NCI-H1694 treated with DMSO at 0.1 percent for 48 hours (cell line): ENCODE measurements at regions not wholly inside any gene's neighbourhood (a gene's known extent, or its start where the extent isn't known, plus 50 kb on each side); places are given as distances from the start of the nearest gene placed in this dataset.

Experiments
- DNase-seq: peaks from one replicate; lab custom pipeline; 2025; lab: John Stamatoyannopoulos, UW

DNA sequence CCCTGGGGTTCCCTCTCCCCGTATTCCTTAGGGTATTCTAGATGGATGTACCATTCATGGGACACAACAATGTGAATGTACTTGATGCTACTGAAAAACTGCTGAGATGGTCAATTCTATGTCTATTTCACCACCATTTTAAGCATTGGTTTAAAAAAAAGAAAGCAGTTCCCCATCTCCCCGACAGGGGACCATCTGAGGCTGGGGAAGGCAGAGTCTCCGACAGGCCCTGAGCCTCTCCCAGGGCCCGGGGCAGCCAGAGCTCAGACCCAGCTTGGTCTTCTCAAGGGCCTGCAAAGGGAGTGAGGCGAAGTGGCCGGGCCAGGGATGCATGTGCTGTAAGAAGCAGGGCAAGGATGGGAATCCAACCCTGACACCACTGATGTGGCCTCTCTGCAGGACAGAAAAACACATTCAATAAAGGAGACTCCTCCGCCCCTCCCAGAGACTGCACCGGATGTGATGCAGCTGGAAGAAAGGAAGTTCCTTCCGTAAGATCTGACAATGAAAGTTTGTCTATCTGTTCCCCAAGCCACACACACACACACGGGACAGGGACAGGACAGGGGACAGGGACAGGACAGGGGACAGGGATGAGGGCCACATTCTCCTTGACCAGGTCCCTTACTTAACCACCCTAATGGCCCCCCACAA lies 234.1 kb downstream of the BCL11B start:
- DNase-seq = no peak

DNA sequence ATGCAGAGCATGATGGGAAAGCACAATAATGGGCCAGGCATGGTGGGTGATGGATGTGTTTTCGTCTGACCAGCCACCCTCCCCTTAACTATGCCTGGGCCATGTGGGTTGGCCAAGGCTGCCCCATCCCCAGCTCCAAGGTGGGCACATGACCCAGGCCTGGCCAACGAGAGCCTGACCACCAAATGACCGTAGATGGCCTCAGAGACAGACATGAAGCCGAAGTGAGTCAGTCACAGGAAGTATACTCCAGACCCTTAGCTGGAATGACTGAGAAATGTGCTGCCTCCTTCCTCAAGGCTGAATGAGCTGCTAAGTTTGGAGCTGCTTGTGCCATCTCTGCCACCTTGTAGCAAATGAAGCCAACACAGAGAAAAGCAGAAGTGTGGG lies 233.6 kb downstream of the BCL11B start:
- DNase-seq = no peak

DNA sequence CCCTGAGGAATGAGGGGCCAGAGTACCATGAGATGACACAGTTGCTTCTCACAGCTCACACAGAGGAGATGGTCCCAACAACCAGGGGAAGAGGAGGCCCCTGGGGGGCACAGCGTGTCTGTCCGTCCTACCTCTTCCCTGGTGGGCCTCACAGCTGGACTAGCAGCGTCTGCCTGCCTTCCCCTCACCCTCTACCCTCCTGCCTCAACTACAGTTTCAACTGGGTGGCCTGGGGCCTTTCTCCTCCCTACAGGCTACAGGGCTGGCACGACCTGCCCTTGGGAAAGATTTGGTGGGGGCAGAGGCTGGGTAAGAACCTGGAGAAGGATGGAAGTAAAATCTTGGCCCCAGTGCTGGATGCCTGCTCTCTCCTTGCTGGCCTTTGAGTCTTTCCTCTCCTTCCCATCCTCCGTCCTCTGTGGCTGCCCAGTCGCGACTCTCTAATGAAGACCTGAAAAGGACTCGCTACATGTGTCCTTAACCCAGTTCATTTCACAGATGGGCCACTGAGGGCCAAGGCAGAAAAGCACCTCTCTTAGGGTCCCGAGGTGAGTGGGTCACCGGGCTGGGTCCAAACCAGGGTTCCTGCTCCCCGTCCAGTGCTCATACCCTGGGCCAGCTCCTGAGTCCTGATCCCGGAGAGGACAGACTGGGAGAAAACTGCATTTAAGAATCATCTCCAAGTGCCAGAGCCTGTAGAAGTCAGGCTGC lies 232.5 kb downstream of the BCL11B start:
- no peak for DNase-seq

DNA sequence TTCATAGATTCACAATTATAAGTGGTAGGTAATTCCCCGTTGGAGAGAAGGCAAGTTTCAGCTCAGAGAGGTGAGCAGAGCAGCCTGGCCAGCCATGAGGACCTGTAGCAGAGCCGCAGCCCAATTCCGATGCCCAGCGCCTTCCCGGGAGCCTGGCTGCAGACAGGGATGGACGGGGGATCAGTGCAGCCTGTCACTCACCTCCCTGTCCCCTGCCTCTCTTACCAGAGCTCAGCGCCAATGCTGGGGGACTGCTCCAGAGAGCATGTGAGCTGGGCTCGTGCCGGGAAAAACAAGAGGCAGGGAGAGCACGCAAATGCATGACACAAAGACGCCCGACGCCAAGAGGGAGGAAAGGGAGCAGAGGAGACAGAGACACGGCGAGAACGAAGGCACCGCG lies 231.9 kb downstream of the BCL11B start:
- no peak for DNase-seq

DNA sequence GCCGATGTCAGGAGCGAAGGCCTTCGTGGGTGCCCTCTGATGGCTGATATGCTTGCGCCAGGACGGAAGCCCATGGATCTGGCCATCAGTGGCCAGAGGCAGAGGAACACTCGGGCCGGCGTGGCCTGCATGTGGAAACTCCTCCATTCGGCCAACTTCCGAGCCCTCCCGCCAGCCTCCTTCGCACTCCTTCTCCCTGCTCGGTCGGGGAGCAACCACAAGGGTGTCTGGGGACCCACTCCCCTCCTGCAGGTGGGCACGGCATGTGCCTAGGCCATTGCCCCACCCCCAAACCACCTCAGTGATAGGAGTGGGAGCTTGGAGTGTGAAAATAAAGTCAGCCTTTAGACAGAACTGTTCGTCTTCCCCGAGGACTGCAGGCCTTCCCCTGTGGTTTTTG lies 231.3 kb downstream of the BCL11B start:
- no peak for DNase-seq

DNA sequence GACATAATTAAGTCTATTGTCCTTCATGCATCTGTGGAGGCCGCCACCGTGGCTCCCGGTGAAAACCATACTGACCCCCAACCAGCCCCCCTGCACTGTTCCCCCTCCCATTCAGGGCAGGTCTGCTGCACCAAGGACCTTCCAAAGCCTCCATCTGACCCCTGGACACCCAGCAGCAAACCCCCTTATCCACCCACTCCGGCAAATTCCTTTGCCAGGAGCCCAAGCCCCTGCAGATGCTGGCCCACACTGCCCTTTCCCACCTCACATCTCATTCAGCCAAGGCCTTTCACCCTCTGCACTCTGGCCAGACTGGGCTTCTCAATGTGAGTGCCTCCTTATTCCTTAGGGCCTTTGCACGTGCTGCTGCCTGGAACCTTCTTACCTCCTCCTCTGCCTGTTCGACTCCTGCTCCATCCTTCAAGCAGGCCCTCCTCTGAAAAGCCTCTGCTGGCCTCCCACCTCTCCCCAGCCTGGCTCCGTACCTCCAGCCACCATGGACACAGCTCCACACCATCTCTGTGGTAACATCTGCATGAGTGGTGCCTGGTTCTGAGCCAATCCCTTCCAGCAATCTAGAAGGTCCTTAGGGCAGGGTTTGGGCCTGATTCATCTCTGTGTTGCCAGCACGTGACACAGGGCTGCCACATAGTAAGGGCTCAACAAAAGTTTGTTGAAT lies 230.7 kb downstream of the BCL11B start:
- DNase-seq = no peak

DNA sequence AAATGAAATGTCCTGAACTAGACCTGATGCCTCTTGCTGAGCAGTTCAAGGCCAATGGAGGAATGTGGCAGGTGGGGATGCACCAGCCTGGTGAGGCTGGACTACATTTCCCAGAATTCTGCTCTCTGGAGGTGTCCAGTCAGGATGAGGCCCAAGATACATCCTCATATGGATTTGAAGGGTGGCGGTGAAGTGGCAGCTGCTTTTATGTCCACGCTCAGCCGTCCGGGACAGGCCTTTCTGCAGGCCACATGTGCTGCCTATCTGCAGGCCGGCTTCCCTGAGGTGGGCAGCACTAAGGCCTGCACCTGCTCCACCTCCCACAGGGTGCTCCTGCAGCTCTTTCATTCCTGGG lies 230.2 kb downstream of the BCL11B start:
- no peak for DNase-seq

DNA sequence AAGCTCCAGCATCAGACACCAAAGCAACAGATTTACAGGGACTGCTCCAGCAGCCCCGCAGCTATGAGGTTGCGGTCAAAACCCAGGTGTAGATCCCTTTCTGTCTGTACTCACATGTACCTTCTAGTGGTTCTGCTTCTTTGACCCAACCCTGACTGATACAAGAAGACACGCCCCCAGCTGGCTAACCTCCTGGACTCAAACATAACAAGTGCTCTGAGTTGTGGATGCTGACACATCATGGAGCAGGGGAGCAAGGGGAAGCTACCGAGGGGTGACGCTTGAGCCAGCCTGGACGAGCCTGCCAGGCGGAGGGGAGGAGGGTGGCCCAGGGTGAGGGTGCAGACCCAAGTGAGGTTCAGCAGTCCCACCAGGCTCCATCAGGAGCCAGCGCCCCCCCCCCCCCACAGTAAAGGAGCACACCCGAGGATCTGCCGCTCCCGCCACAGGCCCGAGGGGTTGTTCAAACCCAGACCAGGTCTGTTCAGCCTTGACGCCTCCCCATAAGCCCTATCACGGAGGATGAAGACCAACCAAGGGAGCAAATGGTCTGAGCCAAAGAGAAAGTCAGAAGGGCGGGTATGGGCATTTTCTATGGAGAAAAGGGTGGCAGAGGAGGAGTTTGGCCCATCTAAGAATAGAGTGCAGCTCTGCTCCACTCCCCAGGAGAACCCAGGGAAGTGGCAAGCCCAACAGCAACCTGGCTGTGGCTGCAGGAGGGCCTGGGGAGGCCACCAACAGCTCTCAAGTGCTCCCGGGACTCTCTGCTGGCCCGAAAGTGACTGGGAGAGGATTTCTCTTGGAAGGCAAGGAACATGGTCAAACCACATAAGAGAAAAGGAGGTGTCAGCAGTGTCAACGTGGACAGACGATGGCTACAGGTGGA lies 229.4 kb downstream of the BCL11B start:
- DNase-seq = no peak

DNA sequence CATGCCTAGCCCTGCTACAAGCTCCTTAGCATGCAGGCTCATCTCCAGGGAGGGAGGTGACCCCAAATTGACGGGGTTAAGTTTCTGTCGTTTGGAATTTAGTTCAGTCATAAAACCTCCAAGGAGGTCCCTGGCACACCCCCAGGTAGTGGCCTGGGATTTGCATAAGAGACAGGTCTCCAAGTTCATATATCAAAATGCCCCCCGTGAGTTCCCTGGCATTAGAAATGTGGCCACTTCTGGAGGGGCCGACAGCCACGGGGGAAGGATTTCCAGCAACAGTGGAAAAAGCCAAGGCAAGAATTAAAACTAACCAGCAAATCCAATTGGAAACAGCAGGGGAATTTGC lies 228.8 kb downstream of the BCL11B start:
- DNase-seq = no peak

DNA sequence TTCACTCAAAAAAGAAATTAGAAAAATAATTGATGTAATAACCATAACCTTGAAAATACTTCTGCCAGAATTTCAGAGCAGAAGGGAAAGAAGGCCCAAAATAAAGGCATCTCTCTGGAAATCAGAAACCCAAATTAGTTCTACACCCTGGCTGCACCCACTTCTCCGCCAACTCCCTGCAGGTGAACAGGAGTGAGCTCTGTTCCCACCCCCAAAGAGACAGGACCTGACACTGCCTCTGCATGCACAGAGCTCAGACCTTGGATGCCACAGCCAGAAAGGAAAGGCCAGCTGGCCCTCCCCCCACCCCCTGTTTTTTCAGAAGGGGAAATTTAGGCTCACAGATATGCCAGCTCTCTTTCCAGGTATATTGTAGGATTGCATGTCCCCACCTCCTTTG lies 228.2 kb downstream of the BCL11B start:
- DNase-seq = no peak

DNA sequence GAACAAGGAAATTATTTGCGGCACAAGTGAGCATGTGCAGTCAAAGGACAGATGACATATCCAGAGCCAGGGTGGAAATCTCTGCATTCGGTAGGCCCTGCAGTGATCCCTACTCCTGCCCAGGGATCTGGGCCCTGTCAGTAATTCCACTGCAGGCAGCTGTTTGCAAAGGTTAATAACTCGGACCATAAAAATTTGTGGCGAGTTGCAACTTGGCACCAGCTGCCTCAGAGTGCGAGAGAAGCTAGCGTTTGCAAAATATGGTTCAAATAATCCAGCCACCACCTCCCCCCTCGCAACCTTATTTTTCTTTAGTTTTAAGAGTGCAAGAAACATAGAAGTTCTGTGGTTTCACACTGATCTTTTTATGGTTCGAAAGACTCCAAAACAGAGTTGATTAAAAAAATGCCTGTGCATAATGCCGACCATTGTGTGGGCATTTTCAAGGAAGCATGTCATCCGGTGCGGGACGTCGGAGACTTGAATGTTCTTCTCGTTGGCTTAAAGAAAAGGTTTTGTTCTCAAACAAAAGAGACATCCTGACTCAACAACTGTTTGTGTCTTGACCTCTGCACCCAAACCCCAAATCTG lies 224.5 kb downstream of the BCL11B start:
- no peak for DNase-seq

DNA sequence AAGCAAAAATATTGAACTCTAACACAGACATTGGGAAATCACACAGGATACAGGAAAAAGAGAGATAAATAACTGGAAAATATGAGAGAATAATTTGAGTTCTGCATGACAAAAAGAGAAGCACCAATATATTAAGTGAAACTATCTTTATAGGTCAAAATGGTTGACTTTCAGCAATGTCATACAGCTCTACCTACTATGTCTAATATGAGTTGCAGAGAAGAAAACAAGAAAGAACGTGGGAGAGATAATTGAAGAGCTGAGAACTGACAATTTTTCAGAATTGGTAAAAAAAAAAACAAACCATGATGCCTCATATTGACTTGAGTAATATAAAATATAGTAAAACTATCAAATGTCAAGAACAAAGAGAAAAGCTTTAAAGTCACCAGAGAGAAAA lies 221.7 kb downstream of the BCL11B start:
- DNase-seq = no peak

DNA sequence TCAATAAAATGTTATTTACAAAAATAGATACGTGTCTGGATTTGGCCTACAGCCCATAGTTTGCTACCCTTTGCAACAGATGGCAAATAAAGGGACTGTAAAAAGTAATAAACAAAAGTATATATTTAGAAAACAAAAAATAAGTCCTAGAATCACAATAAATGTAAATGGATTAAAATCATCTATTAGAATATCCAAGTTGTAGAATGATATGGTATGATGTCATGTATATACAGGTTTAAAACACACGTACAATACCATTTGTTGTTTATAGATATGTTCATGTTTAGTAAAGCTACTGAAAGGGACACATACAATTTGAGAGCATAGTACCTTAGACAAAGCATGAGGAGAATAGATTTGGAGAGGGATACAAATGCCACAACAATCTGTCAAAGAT lies 219.5 kb downstream of the BCL11B start:
- no peak for DNase-seq

DNA sequence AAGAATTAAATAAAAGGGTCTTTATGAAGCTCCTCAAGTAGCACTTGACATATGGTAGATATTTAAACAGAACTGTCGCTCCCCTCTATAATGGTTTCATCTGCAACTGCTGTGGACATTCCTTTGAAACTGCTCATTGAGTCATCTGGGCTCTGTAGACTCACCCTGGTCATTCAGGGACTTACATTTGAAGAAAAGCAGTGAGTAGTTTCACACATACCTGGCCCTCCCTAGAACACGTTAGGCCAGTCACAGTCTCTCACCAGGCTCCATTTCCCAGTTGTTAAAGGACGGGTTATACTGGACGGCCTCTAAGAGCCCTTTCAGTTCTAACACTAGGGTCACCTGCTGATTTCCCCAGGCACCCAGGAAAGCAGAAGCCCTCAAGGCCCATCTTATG lies 217.0 kb downstream of the BCL11B start:
- no peak for DNase-seq

DNA sequence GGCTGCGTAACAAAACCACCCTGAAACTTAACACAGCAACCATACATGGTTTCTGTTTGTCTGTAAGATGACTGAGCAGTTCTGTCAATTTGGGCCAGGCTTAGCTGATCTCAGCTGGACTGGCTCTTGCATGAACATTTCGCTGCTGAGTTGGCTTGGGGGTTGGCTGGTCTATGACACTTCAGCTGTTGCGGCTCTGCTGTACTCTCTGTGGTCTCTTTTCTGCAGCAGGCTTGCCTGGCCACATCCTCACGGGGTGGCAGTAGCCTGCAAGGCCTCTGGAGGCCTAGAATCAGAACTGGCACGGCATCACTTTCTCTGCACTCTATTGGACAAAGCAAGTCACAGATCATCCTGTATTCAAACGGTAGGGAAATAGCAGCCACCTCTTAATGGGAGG lies 216.2 kb downstream of the BCL11B start:
- DNase-seq = no peak

DNA sequence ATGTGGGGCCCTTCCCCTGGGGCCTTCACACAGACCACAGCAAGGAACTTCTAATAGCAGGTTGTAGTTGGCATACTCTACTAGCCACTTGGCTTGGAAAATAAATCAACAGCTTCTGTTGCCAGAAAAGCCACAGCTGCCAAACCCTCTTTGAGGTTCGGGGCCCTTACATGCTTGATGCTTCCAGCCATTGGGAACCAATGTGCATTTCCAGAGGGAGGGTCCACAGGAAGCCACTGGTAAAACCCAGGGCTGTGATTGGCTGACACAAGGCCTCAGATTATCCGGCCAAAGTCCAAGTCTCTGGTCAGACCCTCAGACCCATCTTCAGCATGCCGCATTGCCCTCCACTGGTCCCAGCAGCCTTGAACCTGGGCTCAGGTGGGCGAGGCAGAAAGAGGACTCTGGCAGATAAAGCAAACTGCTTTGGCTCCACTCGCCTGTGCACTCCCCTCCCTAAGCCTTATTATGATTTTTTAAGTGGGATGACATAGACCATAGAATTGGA lies 214.4 kb downstream of the BCL11B start:
- DNase-seq = no peak

DNA sequence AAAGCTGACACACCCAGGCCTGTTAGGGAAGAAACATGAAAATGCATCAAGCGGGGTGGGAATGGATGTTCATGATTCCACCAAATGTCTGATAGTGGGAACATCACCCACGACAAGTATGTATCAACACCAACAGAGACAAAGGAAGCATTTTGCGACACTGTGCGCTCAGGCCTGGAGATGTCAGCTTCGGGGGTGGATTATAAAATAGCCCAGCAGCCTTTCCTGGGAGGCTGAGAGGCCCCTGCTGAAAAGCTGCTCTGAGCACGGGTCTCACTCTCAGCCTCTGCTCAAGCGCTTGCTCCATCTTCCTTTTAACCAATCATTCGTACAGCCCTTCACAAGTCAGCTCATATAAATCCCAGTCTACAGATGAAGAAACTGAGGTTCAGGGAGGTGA lies 213.5 kb downstream of the BCL11B start:
- DNase-seq = no peak

DNA sequence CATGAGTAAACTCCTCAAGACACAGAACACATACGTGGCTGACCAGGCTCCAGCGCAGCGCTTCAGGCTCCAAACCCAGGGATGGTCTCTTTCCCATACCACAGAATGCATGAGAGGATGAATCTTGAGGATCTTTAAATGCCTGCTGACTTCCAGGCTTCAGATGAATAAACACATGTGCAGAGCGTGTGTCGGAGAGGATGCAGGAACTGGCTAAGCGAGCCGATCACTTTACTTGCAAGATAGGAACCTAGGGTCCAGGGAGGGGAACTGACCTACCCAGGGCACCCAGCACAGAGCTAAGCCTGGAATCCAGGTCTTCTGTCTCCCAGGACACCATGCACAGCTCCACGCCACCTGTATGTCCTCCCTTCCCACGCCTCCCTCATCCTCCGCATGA lies 209.8 kb downstream of the BCL11B start:
- DNase-seq = no peak

DNA sequence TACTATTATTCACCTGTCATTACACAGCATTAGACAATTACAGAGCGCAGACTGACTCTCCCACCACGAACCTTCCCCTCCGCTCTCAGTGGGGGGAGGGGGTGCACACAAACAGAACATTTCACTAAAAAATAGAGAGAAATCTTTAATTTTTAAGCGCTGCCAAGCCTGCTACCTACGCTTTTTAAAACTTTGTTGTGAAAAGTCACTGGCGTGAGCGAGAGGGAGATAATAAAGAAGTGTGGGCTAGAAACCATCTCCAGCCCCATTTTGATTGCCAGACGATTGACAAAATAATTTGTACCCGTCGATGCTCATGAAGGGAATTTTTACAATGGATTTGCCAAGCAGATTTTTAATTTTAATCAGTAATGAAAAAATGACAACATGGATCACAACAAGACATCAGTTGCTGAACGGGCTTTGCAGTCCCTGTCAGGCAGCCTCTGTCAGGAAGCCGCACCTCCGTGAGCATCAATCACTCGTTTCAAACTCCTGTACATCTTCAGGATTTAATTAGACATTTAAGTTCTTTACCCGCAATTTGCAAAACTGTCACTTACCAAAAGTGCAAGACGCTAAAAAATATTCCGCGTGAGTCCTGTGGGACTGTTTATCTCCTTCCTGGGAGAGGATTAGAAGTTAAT lies 209.1 kb downstream of the BCL11B start:
- no peak for DNase-seq

DNA sequence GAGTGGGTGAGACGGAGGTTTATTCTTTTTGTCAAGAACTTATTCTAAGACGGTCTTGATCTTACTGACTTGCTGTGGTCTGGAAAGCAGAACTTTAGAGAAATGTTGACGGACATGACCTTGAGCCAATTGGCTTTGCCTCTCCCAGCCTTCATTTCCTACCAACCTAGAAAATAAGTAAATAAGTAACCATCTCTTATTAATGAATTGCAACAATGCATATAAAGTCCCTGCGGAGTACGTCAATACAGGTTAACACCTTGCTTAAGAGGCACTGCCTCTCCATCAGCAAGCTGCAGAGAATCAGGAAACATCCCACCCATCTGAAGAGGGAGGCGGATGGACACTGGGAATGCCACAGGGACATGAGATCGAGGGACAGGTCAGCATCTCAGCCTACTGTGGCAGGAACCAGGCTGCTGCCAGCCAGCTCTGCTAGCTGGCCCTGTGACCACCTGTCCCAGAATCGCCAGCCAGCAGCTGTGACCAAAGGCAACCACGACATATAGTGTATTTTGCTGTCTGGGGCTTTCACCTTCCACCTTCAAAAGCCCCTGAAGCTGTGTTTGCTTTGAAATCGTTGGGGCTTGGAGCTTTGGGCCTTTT lies 208.3 kb downstream of the BCL11B start:
- no peak for DNase-seq

DNA sequence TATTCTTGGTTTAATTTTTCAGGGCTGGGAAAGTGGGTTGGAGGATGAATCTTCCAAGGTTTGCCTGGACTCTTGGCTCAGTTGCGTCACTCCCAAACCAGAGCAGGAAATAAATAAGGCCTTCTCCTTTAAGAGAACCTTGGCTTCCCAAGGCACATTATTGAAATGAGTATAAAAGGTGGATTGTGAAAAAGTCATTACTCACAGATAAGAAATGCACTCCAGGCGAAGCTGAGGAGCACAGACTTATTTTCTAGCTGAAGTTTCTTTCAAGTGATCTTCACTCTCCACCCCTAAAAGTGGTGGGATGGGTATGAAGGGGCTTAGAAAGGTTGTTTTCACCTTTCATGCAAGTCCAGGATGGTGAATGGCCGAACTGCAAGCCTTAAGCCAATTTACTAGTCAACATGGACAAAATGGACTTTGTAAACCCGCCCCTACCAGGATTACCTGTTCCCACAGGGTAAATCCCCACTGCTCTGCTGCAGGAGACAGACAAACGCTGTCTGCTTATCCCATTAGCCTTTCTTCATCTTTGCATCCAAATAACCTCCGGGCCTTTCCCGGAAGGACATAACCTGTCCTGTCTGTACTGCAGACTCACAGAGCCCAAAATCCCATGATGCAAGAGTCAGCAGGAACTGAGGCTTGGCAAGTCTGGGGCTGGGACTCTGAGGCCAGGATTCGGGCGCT lies 207.6 kb downstream of the BCL11B start:
- no peak for DNase-seq
